ENCODE measurements at regions not wholly inside any gene's neighbourhood (a gene's known extent, or its start where the extent isn't known, plus 50 kb on each side); places are given as distances from the start of the nearest gene placed in this dataset.

DNA sequence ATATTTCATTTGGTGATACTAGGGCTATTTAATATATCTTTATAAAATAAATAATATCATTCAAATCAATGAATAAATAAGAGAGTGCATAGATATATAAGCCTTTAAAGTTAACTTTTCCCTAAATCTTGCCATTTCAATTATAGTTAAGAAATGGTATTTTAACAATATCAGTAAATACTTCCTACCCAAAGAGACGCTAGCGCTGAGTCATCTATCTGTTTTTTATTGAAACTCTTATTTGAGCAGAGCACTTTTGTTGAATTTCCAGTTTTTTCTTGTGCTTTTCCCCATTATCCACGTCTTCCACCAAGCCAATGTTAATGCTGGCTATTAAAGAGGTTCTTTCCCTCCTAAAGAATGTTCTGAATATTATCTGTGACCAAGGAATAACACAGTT lies 639.3 kb downstream of the DSC3 start:
- H3K9ac ChIP-seq (replicated peaks in 1 of 4; ENCODE audit: extremely low read depth in 1 of 4, low read depth in 3 of 4, low read length in 3 of 4) = no peak overlapping the region
- no peaks in the 10 kb centered on the region for H3K36me3 ChIP-seq (ENCODE audit: control insufficient read depth in 2 of 4, insufficient read depth in 4 of 4, low read length in 3 of 4)
- no peak overlapping the region for H2AFZ ChIP-seq (ENCODE audit: low read length)
- H3K23me2 ChIP-seq (ENCODE audit: low read depth, low read length) = no peaks in the 10 kb centered on the region
- no peak overlapping the region for H3K23ac ChIP-seq (ENCODE audit: insufficient read length)
- H4K8ac ChIP-seq (ENCODE audit: extremely low read depth, insufficient read depth, low read length) = no peak overlapping the region
- H3K27me3 ChIP-seq (replicated peaks in 1 of 4; ENCODE audit: control insufficient read depth in 3 of 4, extremely low read depth in 1 of 4, insufficient read depth in 3 of 4, low read length in 3 of 4) = no peaks in the 10 kb centered on the region
- H3K79me1 ChIP-seq (ENCODE audit: low read depth, low read length) = no peaks in the 10 kb centered on the region
- ChIA-PET CTCF (ENCODE audit: partially characterized antibody) (no interaction called here), POLR2A (ENCODE audit: partially characterized antibody) (no interaction called here)
- no peak overlapping the region for H2BK15ac ChIP-seq (ENCODE audit: low read length)
- no peak overlapping the region for H2AK5ac ChIP-seq (ENCODE audit: low read depth, low read length)
- H4K5ac ChIP-seq (ENCODE audit: insufficient read length, low read depth, low read length) = no peak overlapping the region
- no peak overlapping the region for H3K18ac ChIP-seq (ENCODE audit: extremely low read depth, low read length)
- no peaks in the 10 kb centered on the region for H4K20me1 ChIP-seq (replicated peaks in 1 of 2; ENCODE audit: control insufficient read depth in 1 of 2, insufficient read depth in 2 of 2, low read length in 2 of 2)
- no peak overlapping the region for H3K4me3 ChIP-seq (ENCODE audit: extremely low read depth in 1 of 4, insufficient read depth in 2 of 4, low read depth in 3 of 4, low read length in 4 of 4)
- H3K4me2 ChIP-seq (ENCODE audit: insufficient read depth in 1 of 2, low read depth in 2 of 2, low read length in 2 of 2) = no peak overlapping the region
- H2BK5ac ChIP-seq (ENCODE audit: low read depth, low read length) = no peak overlapping the region
- no peak overlapping the region for H3K14ac ChIP-seq (ENCODE audit: insufficient read length)
- no peak overlapping the region for H3K56ac ChIP-seq (replicated peaks; ENCODE audit: insufficient read length, low read depth, low read length)
- H3K9me3 ChIP-seq (ENCODE audit: insufficient read depth in 2 of 2, low read depth in 1 of 2, low read length in 1 of 2) = no peaks in the 10 kb centered on the region
- H3K4me1 ChIP-seq (replicated peaks in 1 of 4; ENCODE audit: control insufficient read depth in 3 of 4, insufficient read depth in 4 of 4, low read length in 3 of 4) = no peaks in the 10 kb centered on the region
- DNase-seq (ENCODE audit: low read depth in 1 of 2, low spot score in 2 of 2) (no peak), FAIRE-seq (no peak)
- no peak overlapping the region for H2BK120ac ChIP-seq (replicated peaks; ENCODE audit: low read depth, low read length)
- no peak overlapping the region for H2BK12ac ChIP-seq (ENCODE audit: low read depth, low read length)
- H4K91ac ChIP-seq (replicated peaks; ENCODE audit: insufficient read length, low read length) = no peak overlapping the region
- no peak overlapping the region for H3K4ac ChIP-seq (replicated peaks; ENCODE audit: insufficient read length, low read depth, low read length)
- H3K27ac ChIP-seq (ENCODE audit: low read depth, low read length) = no peak overlapping the region
- no peaks in the 10 kb centered on the region for H3K79me2 ChIP-seq (ENCODE audit: control insufficient read depth in 1 of 2, insufficient read depth in 2 of 2, low read length in 2 of 2)
- 89% methylated on average over 3 of the region's 3 CpGs; no CpG with 5 or more reads in 1 of the 2 experiments for WGBS, 2 experiments (ENCODE audit: extremely low coverage in 1 of 2, insufficient coverage in 1 of 2, insufficient read length in 1 of 2, insufficient replicate concordance in 2 of 2, low coverage in 1 of 2, low lambda C conversion rate in 2 of 2, missing lambda C conversion rate in 1 of 2)
- H2BK20ac ChIP-seq (ENCODE audit: low read length) = no peak overlapping the region
- TF ChIP-seq RNF2 (IDR thresholded peaks at IDR 0.05; ENCODE audit: borderline replicate concordance, low read depth, low read length, missing control alignments, poor library complexity, severe bottlenecking) = no peak
- TF ChIP-seq RFX5 (IDR thresholded peaks at IDR 0.05; ENCODE audit: borderline replicate concordance, low read depth, low read length) = no peak
- TF ChIP-seq SIX5 (IDR thresholded peaks at IDR 0.05; ENCODE audit: low read depth, low read length) = no peak
- TF ChIP-seq, protein P1, sequence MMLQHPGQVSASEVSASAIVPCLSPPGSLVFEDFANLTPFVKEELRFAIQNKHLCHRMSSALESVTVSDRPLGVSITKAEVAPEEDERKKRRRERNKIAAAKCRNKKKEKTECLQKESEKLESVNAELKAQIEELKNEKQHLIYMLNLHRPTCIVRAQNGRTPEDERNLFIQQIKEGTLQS (IDR thresholded peaks at IDR 0.05; ENCODE audit: insufficient read depth, low read depth, low read length) = no peak
- TF ChIP-seq POU5F1 (IDR thresholded peaks at IDR 0.05; ENCODE audit: low read depth, low read length) = no peak
- TF ChIP-seq MAX (IDR thresholded peaks at IDR 0.05) = no peak
- no peak for TF ChIP-seq BACH1 (IDR thresholded peaks at IDR 0.05; ENCODE audit: low read length)
- TF ChIP-seq RXRA (IDR thresholded peaks at IDR 0.05; ENCODE audit: insufficient read depth, low read depth, low read length) = no peak
- TF ChIP-seq EZH2 (IDR thresholded peaks at IDR 0.05; ENCODE audit: low read depth, low read length, severe bottlenecking) = no peak
- no peak for TF ChIP-seq NRF1 (IDR thresholded peaks at IDR 0.05; ENCODE audit: low read depth, low read length)
- no peak for TF ChIP-seq FOSL1 (IDR thresholded peaks at IDR 0.05; ENCODE audit: insufficient read depth, low read depth, low read length)
- TF ChIP-seq SRF (IDR thresholded peaks at IDR 0.05; ENCODE audit: low read depth, low read length) = no peak
- TF ChIP-seq TEAD4 (IDR thresholded peaks at IDR 0.05; ENCODE audit: low read depth, low read length) = no peak
- no peak for TF ChIP-seq SAP30 (IDR thresholded peaks at IDR 0.05; ENCODE audit: insufficient read depth, insufficient replicate concordance, low read length)
- no peak for TF ChIP-seq JUND (IDR thresholded peaks at IDR 0.05; ENCODE audit: low read length)
